ENCODE measurements at regions not wholly inside any gene's neighbourhood (a gene's known extent, or its start where the extent isn't known, plus 50 kb on each side); places are given as distances from the start of the nearest gene placed in this dataset.

DNA sequence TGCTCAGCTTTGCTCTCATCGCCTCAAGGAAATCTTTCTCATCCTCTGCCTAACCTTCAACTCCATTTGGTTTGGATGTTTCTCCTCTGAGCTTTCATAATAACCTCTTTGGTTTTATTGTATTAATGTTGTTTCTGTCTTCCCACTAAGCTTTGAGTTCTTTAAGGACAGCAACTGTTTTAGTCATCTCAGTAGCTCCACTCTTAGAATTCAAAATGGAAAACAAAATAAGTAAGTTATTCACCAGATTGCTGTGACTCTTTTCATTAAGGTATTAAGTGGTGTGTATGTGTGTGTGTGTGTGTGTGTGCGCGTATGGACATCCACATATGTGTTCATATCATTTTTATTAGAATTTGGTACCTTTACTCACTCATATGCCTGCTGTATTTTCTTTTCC is 279.2 kb upstream of the BOD1L1 start:
- Histone ChIP-seq H4K8ac (ENCODE audit: extremely low read depth, insufficient read depth, low read length) (no peak overlapping the region), H3K14ac (ENCODE audit: insufficient read length) (no peak overlapping the region), H4K5ac (ENCODE audit: insufficient read length, low read depth, low read length) (no peak overlapping the region), H3K18ac (ENCODE audit: extremely low read depth, low read length) (no peak overlapping the region), H2AK5ac (ENCODE audit: low read depth, low read length) (no peak overlapping the region), H3K27ac (ENCODE audit: low read depth, low read length) (no peak overlapping the region), H3K27me3 (replicated peaks in 1 of 4; ENCODE audit: control insufficient read depth in 3 of 4, extremely low read depth in 1 of 4, insufficient read depth in 3 of 4, low read length in 3 of 4) (no peaks in the 10 kb centered on the region), H3K79me2 (ENCODE audit: control insufficient read depth in 1 of 2, insufficient read depth in 2 of 2, low read length in 2 of 2) (no peaks in the 10 kb centered on the region), H3K56ac (replicated peaks; ENCODE audit: insufficient read length, low read depth, low read length) (no peak overlapping the region), H3K36me3 (ENCODE audit: control insufficient read depth in 2 of 4, insufficient read depth in 4 of 4, low read length in 3 of 4) (no peaks in the 10 kb centered on the region), H3K23ac (ENCODE audit: insufficient read length) (no peak overlapping the region), H3K4me3 (ENCODE audit: extremely low read depth in 1 of 4, insufficient read depth in 2 of 4, low read depth in 3 of 4, low read length in 4 of 4) (no peak overlapping the region), H3K4me1 (replicated peaks in 1 of 4; ENCODE audit: control insufficient read depth in 3 of 4, insufficient read depth in 4 of 4, low read length in 3 of 4) (no peaks in the 10 kb centered on the region), H2BK15ac (ENCODE audit: low read length) (no peak overlapping the region), H2BK12ac (ENCODE audit: low read depth, low read length) (no peak overlapping the region), H3K4me2 (ENCODE audit: insufficient read depth in 1 of 2, low read depth in 2 of 2, low read length in 2 of 2) (no peak overlapping the region), H3K4ac (replicated peaks; ENCODE audit: insufficient read length, low read depth, low read length) (no peak overlapping the region), H2BK20ac (ENCODE audit: low read length) (no peak overlapping the region), H3K9me3 (ENCODE audit: insufficient read depth in 2 of 2, low read depth in 1 of 2, low read length in 1 of 2) (no peaks in the 10 kb centered on the region), H3K79me1 (ENCODE audit: low read depth, low read length) (no peaks in the 10 kb centered on the region), H3K23me2 (ENCODE audit: low read depth, low read length) (no peaks in the 10 kb centered on the region), H2BK5ac (ENCODE audit: low read depth, low read length) (no peak overlapping the region), H2AFZ (ENCODE audit: low read length) (no peak overlapping the region), H4K91ac (replicated peaks; ENCODE audit: insufficient read length, low read length) (no peak overlapping the region), H4K20me1 (replicated peaks in 1 of 2; ENCODE audit: control insufficient read depth in 1 of 2, insufficient read depth in 2 of 2, low read length in 2 of 2) (no peaks in the 10 kb centered on the region), H3K9ac (replicated peaks in 1 of 4; ENCODE audit: extremely low read depth in 1 of 4, low read depth in 3 of 4, low read length in 3 of 4) (no peak overlapping the region), H2BK120ac (replicated peaks; ENCODE audit: low read depth, low read length) (no peak overlapping the region)
- ChIA-PET POLR2A (ENCODE audit: partially characterized antibody) (no interaction called here), CTCF (ENCODE audit: partially characterized antibody) (interaction anchor here (0.8 to 4.0 kb wide), 7 partner anchors 9 to 924 kb away, joined by 3 to 27 read pairs (median 3); no protein-coding TSS in a partner anchor)
- FAIRE-seq = no peak
- DNase-seq (ENCODE audit: low read depth in 1 of 2, low spot score in 2 of 2) = no peak
- 91% methylated on average over 3 of the region's 3 CpGs; no CpG with 5 or more reads in 1 of the 2 experiments for WGBS, 2 experiments (ENCODE audit: extremely low coverage in 1 of 2, insufficient coverage in 1 of 2, insufficient read length in 1 of 2, insufficient replicate concordance in 2 of 2, low coverage in 1 of 2, low lambda C conversion rate in 2 of 2, missing lambda C conversion rate in 1 of 2)
- no peak for TF ChIP-seq KDM1A (IDR thresholded peaks at IDR 0.05; ENCODE audit: borderline replicate concordance, low read length)
- TF ChIP-seq, protein P1, sequence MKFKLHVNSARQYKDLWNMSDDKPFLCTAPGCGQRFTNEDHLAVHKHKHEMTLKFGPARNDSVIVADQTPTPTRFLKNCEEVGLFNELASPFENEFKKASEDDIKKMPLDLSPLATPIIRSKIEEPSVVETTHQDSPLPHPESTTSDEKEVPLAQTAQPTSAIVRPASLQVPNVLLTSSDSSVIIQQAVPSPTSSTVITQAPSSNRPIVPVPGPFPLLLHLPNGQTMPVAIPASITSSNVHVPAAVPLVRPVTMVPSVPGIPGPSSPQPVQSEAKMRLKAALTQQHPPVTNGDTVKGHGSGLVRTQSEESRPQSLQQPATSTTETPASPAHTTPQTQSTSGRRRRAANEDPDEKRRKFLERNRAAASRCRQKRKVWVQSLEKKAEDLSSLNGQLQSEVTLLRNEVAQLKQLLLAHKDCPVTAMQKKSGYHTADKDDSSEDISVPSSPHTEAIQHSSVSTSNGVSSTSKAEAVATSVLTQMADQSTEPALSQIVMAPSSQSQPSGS (IDR thresholded peaks at IDR 0.05; ENCODE audit: low read length) = no peak
- TF ChIP-seq GTF2F1 (IDR thresholded peaks at IDR 0.05; ENCODE audit: borderline replicate concordance, low read depth, low read length) = no peak
- no peak for TF ChIP-seq ZNF274 (IDR thresholded peaks at IDR 0.05; ENCODE audit: borderline replicate concordance, extremely low read depth, low read length)

Measured in H1 (cell line).